A673 (cell line): ENCODE measurements at regions not wholly inside any gene's neighbourhood (a gene's known extent, or its start where the extent isn't known, plus 50 kb on each side); places are given as distances from the start of the nearest gene placed in this dataset.

ENCODE experiments used
- BruUV-seq: library from RNA; stranded (reverse); fragments of 400-500 nt; replicated peaks from 2 replicates; lab custom pipeline; 2021; lab: Mats Ljungman, UMichigan
- CTCF ChIA-PET: fragments of 300-600 bp; sonication (Branson Sonifier 250); formaldehyde crosslinking; loops from one replicate; lab custom pipeline; 2022; ENCODE audit warnings: antibody characterized with exemption; lab: Charles Lee
- POLR2A ChIA-PET: fragments of 300-600 bp; sonication (Branson Sonifier 250); formaldehyde crosslinking; loops from one replicate; lab custom pipeline; 2022; ENCODE audit warnings: antibody characterized with exemption; ENCODE audit not compliant: low non-redundant PET; lab: Charles Lee
- DNase-seq: peaks from one replicate; pipeline ENCODE4 v3.0.0-alpha.2; 2015; ENCODE audit warnings: low spot score
- H3K27ac ChIP-seq: fragments of 200-600 bp; sonication (generic); 2 replicates; pipeline ENCODE4 v1.5.1; 2016; ENCODE audit warnings: mixed run types, low read depth, mild to moderate bottlenecking, mixed read lengths, antibody characterized with exemption, low read length; ENCODE audit not compliant: poor library complexity, severe bottlenecking
- H3K27me3 ChIP-seq: fragments of 200-600 bp; sonication (generic); replicated peaks from 2 replicates; pipeline ENCODE4 v1.6.1; 2017; ENCODE audit warnings: mixed run types, low read depth, mild to moderate bottlenecking, mixed read lengths, antibody characterized with exemption, low read length; ENCODE audit not compliant: insufficient read depth, poor library complexity
- H3K36me3 ChIP-seq: fragments of 200-600 bp; sonication (generic); 2 replicates; pipeline ENCODE4 v1.6.1; 2016; ENCODE audit warnings: mixed run types, mild to moderate bottlenecking, mixed read lengths, antibody characterized with exemption, low read length; ENCODE audit not compliant: insufficient read depth, poor library complexity, severe bottlenecking
- H3K4me1 ChIP-seq: fragments of 200-600 bp; sonication (generic); 2 replicates; pipeline ENCODE4 v1.6.1; 2017; ENCODE audit warnings: mixed run types, mild to moderate bottlenecking, mixed read lengths, antibody characterized with exemption, low read length; ENCODE audit not compliant: insufficient read depth, poor library complexity, severe bottlenecking
- H3K4me3 ChIP-seq: fragments of 200-600 bp; sonication (generic); 2 replicates; pipeline ENCODE4 v1.5.1; 2016; ENCODE audit warnings: low read depth, mixed run types, mild to moderate bottlenecking, mixed read lengths, low read length; ENCODE audit not compliant: poor library complexity, severe bottlenecking
- H3K9me3 ChIP-seq: fragments of 200-600 bp; sonication (generic); 2 replicates; pipeline ENCODE4 v1.6.1; 2016; ENCODE audit warnings: mixed run types, low read depth, mild to moderate bottlenecking, mixed read lengths, antibody characterized with exemption, low read length; ENCODE audit not compliant: poor library complexity, severe bottlenecking
- CTCF ChIP-seq: fragments of 300-800, 200-600 bp; sonication (generic); conservative IDR thresholded peaks from 2 replicates; pipeline ENCODE4 v1.5.1; 2017; ENCODE audit warnings: low read depth, mild to moderate bottlenecking, antibody characterized with exemption, low read length, moderate library complexity, mixed read lengths
- EZH2 ChIP-seq: fragments of 200-600 bp; sonication (generic); IDR thresholded peaks from 2 replicates; pipeline ENCODE4 v1.6.1; 2017; ENCODE audit warnings: borderline replicate concordance, low read depth, mild to moderate bottlenecking, mixed read lengths, antibody characterized with exemption, low read length; ENCODE audit not compliant: poor library complexity, severe bottlenecking
- intact Hi-C: fragments of 100-400 bp; cut with micrococcal nuclease; formaldehyde crosslinking; loops from one replicate; pipeline ENCODE4 v1.10.0; 2022; ENCODE audit not compliant: unreplicated experiment

- no peak overlapping the region for H3K27ac ChIP-seq
- ChIA-PET POLR2A (no interaction called here), CTCF (no interaction called here)
- H3K4me3 ChIP-seq: no peak overlapping the region
- no peaks in the 10 kb centered on the region for H3K9me3 ChIP-seq
- peaks cover 16% of the 10 kb centered on the region for H3K27me3 ChIP-seq
- intact Hi-C loops: no loop called here
- DNase-seq: no peak
- BruUV-seq: no TSS peak
- no peak for TF ChIP-seq EZH2
- H3K36me3 ChIP-seq: no peaks in the 10 kb centered on the region
- H3K4me1 ChIP-seq: no peaks in the 10 kb centered on the region
These were observed 250.6 kb downstream of the SMAD2 start for GRCh38 chr18:47679864-47680263.

GRCh38 chr18:47677952-47678351, 252.5 kb downstream of the SMAD2 start:
- no TSS peak for BruUV-seq
- CTCF ChIA-PET: no interaction called here

GRCh38 chr18:47669815-47670214, 260.6 kb downstream of the SMAD2 start:
- Histone ChIP-seq H3K36me3 (no peaks in the 10 kb centered on the region), H3K4me3 (no peak overlapping the region), H3K27ac (no peak overlapping the region), H3K27me3 (peaks cover 83% of the 10 kb centered on the region), H3K4me1 (no peaks in the 10 kb centered on the region), H3K9me3 (no peaks in the 10 kb centered on the region)
- no peak for DNase-seq
- CTCF ChIA-PET: no interaction called here
- BruUV-seq: no TSS peak
- intact Hi-C loops: no loop called here
- no peak for TF ChIP-seq EZH2
- no peak for TF ChIP-seq CTCF
- POLR2A ChIA-PET: no interaction called here

More at GRCh38 chr18:47677952-47678351, 252.5 kb downstream of the SMAD2 start:
- Histone ChIP-seq H3K4me1 (no peaks in the 10 kb centered on the region), H3K9me3 (no peaks in the 10 kb centered on the region), H3K27ac (no peak overlapping the region), H3K36me3 (no peaks in the 10 kb centered on the region), H3K27me3 (peaks cover 34% of the 10 kb centered on the region), H3K4me3 (no peak overlapping the region)
- POLR2A ChIA-PET: no interaction called here
- TF ChIP-seq CTCF: no peak
- TF ChIP-seq EZH2: no peak
- no peak for DNase-seq
- intact Hi-C loops: no loop called here

- CTCF ChIA-PET: no interaction called here
- no TSS peak for BruUV-seq
These were observed 272.0 kb downstream of the SMAD2 start for GRCh38 chr18:47658498-47658897.

More at GRCh38 chr18:47658498-47658897, 272.0 kb downstream of the SMAD2 start:
- POLR2A ChIA-PET: no interaction called here
- DNase-seq: no peak
- no peak for TF ChIP-seq EZH2
- intact Hi-C loops: no loop called here
- Histone ChIP-seq H3K36me3 (no peaks in the 10 kb centered on the region), H3K27me3 (peaks cover 6% of the 10 kb centered on the region), H3K4me3 (no peak overlapping the region), H3K27ac (no peak overlapping the region), H3K4me1 (no peaks in the 10 kb centered on the region), H3K9me3 (no peaks in the 10 kb centered on the region)
